MCF 10A (cell line): ENCODE measurements at regions not wholly inside any gene's neighbourhood (a gene's known extent, or its start where the extent isn't known, plus 50 kb on each side); places are given as distances from the start of the nearest gene placed in this dataset.
A peak's percentile ranks its signal among the peaks of the same experiment; 100 is the strongest.
"Not testable (repeated sequence)": the region's sequence is repeated elsewhere in the genome, so short reads cannot be mapped to it uniquely, and the experiment has no call there.

Source experiments
- BruUV-seq: library from RNA; stranded (reverse); fragments of 400-500 nt; replicated peaks from 2 replicates; lab custom pipeline; 2021; lab: Mats Ljungman, UMichigan
- CTCF ChIA-PET: fragments of 300-600 bp; sonication (Branson Sonifier 250); formaldehyde crosslinking; extraction: SDS; loops from one replicate; lab custom pipeline; 2021; ENCODE audit warnings: antibody characterized with exemption, inconsistent platforms; lab: Yijun Ruan, JAX
- POLR2A ChIA-PET: fragments of 300-600, 350-650 bp; sonication (Branson Sonifier 250); formaldehyde crosslinking; extraction: SDS; loops from one replicate; lab custom pipeline; 2020; ENCODE audit warnings: antibody characterized with exemption, inconsistent platforms; lab: Yijun Ruan, JAX
- DNase-seq: peaks from one replicate; pipeline ENCODE4 v3.0.0-alpha.2; 2018; ENCODE audit not compliant: unreplicated experiment
- H3K27ac Mint-ChIP-seq: one replicate; pipeline ENCODE4 v1.8.0; 2022; ENCODE audit warnings: mild to moderate bottlenecking, low read depth, mixed read lengths; ENCODE audit not compliant: unreplicated experiment
- H3K27me3 Mint-ChIP-seq: one replicate; pipeline ENCODE4 v1.8.0; 2022; ENCODE audit warnings: mixed read lengths; ENCODE audit not compliant: insufficient read depth, unreplicated experiment
- H3K36me3 Mint-ChIP-seq: one replicate; pipeline ENCODE4 v1.8.0; 2022; ENCODE audit warnings: mild to moderate bottlenecking, moderate library complexity, mixed read lengths; ENCODE audit not compliant: insufficient read depth, unreplicated experiment
- H3K4me1 Mint-ChIP-seq: one replicate; pipeline ENCODE4 v1.8.0; 2022; ENCODE audit warnings: mixed read lengths; ENCODE audit not compliant: insufficient read depth, unreplicated experiment
- H3K4me3 Mint-ChIP-seq: one replicate; pipeline ENCODE4 v1.8.0; 2022; ENCODE audit warnings: mild to moderate bottlenecking, moderate library complexity, mixed read lengths; ENCODE audit not compliant: unreplicated experiment
- H3K9me3 Mint-ChIP-seq: one replicate; pipeline ENCODE4 v1.8.0; 2022; ENCODE audit warnings: mixed read lengths; ENCODE audit not compliant: unreplicated experiment
- intact Hi-C: fragments of 100-400 bp; cut with micrococcal nuclease; formaldehyde crosslinking; loops from 2 replicates; pipeline ENCODE4 v1.14.1; 2022
- TF ChIP-seq, protein P1 (sequence below): fragments of 200-600 bp; IDR thresholded peaks from one replicate; pipeline ENCODE4 v1.8.0; 2022; ENCODE audit warnings: antibody characterized with exemption, mild to moderate bottlenecking; ENCODE audit not compliant: unreplicated experiment

DNA sequence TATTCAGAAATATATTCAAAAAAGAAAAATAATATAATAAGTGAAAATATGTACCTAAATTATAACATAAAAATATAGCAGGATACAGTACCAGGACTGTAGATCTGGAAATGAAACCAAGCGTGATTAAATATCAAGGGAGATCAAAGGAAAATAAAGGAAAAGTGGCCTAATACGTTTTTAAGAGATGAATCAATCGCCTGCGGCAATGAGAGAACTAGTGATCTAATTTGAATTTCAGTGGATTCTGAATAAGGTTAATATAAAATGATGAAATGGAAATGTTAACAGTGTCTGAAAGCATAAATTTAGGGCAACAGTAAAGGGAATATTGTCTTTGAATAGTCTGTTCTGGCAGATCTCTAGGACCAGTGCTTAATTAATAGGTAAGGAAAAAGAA lies 1761.9 kb upstream of the ACO1 start:
- H3K27me3 Mint-ChIP-seq: peaks cover 45% of the 10 kb centered on the region

DNA sequence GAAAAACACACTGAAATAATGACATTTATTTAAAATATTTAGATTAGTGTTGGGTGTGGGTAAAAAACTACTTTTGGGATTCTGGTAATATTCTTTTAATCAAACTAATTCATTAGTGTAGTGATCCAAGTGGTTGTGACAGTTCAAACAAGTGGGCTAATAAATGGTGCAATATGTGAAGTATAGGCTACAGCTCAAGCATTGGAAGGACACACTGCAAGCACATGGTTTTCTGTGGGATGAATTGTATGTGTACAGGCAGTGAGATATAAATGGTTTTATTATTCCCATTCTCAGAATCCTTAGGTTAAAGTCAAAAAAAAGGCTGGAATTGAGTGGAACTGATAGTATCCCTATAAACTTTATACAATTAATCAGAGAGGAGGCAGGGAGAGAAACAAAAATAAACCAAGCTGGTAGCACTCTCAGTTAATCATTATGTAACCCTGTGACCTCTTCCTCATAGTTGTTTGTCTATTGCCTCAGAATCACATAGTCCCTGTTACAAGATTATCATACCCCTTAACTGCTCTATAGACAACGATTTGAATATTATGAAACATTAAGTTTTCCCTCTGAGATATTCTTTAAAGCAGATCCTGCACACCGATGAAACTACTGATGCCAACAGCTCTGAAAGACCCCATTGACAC lies 1755.4 kb upstream of the ACO1 start:
- Mint-ChIP-seq H3K9me3 (no peaks in the 10 kb centered on the region), H3K4me1 (no peaks in the 10 kb centered on the region), H3K4me3 (no peak overlapping the region), H3K36me3 (no peaks in the 10 kb centered on the region), H3K27ac (no peak overlapping the region), H3K27me3 (peaks cover 73% of the 10 kb centered on the region)
- TF ChIP-seq, protein P1, sequence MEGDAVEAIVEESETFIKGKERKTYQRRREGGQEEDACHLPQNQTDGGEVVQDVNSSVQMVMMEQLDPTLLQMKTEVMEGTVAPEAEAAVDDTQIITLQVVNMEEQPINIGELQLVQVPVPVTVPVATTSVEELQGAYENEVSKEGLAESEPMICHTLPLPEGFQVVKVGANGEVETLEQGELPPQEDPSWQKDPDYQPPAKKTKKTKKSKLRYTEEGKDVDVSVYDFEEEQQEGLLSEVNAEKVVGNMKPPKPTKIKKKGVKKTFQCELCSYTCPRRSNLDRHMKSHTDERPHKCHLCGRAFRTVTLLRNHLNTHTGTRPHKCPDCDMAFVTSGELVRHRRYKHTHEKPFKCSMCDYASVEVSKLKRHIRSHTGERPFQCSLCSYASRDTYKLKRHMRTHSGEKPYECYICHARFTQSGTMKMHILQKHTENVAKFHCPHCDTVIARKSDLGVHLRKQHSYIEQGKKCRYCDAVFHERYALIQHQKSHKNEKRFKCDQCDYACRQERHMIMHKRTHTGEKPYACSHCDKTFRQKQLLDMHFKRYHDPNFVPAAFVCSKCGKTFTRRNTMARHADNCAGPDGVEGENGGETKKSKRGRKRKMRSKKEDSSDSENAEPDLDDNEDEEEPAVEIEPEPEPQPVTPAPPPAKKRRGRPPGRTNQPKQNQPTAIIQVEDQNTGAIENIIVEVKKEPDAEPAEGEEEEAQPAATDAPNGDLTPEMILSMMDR: no peak
- ChIA-PET POLR2A (no interaction called here), CTCF (interaction anchor here (0.6 kb wide), 1 partner anchor 325 kb away, joined by 3 read pairs; no protein-coding TSS in a partner anchor)
- DNase-seq: no peak
- no TSS peak for BruUV-seq
- intact Hi-C loops: no loop called here

More for the DNA sequence above, 1761.9 kb upstream of the ACO1 start:
- H3K9me3 Mint-ChIP-seq: no peaks in the 10 kb centered on the region
- POLR2A ChIA-PET: interaction anchor here (0.8 kb wide), 1 partner anchor 60 kb away, joined by 3 read pairs; no protein-coding TSS in a partner anchor
- intact Hi-C loops: no loop called here
- BruUV-seq: no TSS peak
- H3K27ac Mint-ChIP-seq: no peak overlapping the region
- TF ChIP-seq, protein P1: no peak
- CTCF ChIA-PET: no interaction called here
- no peak overlapping the region for H3K4me3 Mint-ChIP-seq
- no peaks in the 10 kb centered on the region for H3K36me3 Mint-ChIP-seq
- DNase-seq: peak; percentile 26
- H3K4me1 Mint-ChIP-seq: no peaks in the 10 kb centered on the region

DNA sequence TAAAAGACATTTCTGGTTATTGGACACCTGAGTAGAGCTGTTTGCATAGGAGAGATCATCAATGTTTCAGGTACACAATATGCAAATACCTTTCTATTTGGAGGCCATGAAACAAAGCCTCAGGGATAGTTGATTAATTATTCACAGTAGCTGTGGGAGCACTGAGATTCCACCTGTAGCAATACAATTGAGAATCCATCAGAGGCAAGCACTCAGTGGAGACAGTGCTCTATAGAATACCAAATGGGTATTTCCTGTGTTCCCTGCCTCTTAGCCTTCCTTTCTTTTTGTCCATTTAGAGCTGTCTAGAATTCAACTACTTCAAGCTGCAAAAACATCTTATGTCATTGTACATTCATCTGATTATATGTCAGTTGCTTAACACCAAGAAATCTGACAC lies 1754.0 kb upstream of the ACO1 start:
- TF ChIP-seq, protein P1: no peak

DNA sequence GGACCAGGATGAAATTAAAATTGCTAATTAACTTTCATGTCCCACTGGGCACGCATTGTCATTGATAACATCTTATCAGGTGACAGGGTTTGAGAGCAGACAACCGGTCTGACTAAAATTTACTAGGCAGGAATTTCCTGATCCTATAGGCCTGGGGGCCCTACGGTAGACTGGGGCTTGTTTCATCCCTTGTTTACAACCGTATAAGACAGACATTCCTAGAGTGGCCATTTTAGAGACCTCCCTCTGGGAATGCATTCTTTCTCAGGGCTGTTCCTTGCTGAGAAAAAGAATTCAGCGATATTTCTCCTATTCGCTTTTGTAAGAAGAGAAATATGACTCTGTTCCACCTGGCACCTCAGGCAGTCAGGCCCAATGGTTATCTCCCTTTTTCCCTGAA lies 1737.8 kb upstream of the ACO1 start:
- H3K36me3 Mint-ChIP-seq, H3K4me1 Mint-ChIP-seq, H3K4me3 Mint-ChIP-seq, H3K27ac Mint-ChIP-seq, intact Hi-C loops, CTCF ChIA-PET, BruUV-seq, H3K9me3 Mint-ChIP-seq, H3K27me3 Mint-ChIP-seq, DNase-seq, POLR2A ChIA-PET: not testable (repeated sequence)

More for the DNA sequence above, 1754.0 kb upstream of the ACO1 start:
- no peak overlapping the region for H3K4me3 Mint-ChIP-seq
- no peak overlapping the region for H3K27ac Mint-ChIP-seq
- no peaks in the 10 kb centered on the region for H3K4me1 Mint-ChIP-seq
- H3K36me3 Mint-ChIP-seq: no peaks in the 10 kb centered on the region
- CTCF ChIA-PET: no interaction called here
- no TSS peak for BruUV-seq
- peaks cover 73% of the 10 kb centered on the region for H3K27me3 Mint-ChIP-seq
- intact Hi-C loops: no loop called here
- POLR2A ChIA-PET: no interaction called here
- no peak for DNase-seq
- H3K9me3 Mint-ChIP-seq: no peaks in the 10 kb centered on the region
